ENCODE measurements at regions not wholly inside any gene's neighbourhood (a gene's known extent, or its start where the extent isn't known, plus 50 kb on each side); places are given as distances from the start of the nearest gene placed in this dataset.

GRCh38 chr2:59734743-59735142 is 818.7 kb downstream of the BCL11A start:
- DNase-seq (ENCODE audit: low read depth), result no peak

- DNase-seq (ENCODE audit: low read depth), result no peak
Measured at GRCh38 chr2:59733970-59734369, 819.5 kb downstream of the BCL11A start.

- no peak for DNase-seq (ENCODE audit: low read depth)
Measured at GRCh38 chr2:59733567-59733930, 819.9 kb downstream of the BCL11A start.

GRCh38 chr2:59732871-59733566 is 820.4 kb downstream of the BCL11A start:
- peak; percentile 8 for DNase-seq (ENCODE audit: low read depth)

GRCh38 chr2:59727121-59727590 is 826.3 kb downstream of the BCL11A start:
- DNase-seq (ENCODE audit: low read depth), result no peak

GRCh38 chr2:59726228-59727120 is 827.0 kb downstream of the BCL11A start:
- DNase-seq (ENCODE audit: low read depth), result no peak

GRCh38 chr2:59724746-59725145 is 828.7 kb downstream of the BCL11A start:
- DNase-seq (ENCODE audit: low read depth), result no peak

- no peak for DNase-seq (ENCODE audit: low read depth)
Measured at GRCh38 chr2:59720296-59720866, 833.1 kb downstream of the BCL11A start.

- no peak for DNase-seq (ENCODE audit: low read depth)
Measured at GRCh38 chr2:59713577-59713976, 839.9 kb downstream of the BCL11A start.

GRCh38 chr2:59711121-59711520 is 842.3 kb downstream of the BCL11A start:
- no peak for DNase-seq (ENCODE audit: low read depth)

- DNase-seq (ENCODE audit: low read depth), result no peak
Measured at GRCh38 chr2:59706729-59707128, 846.7 kb downstream of the BCL11A start.

GRCh38 chr2:59703796-59704195 is 849.7 kb downstream of the BCL11A start:
- no peak for DNase-seq (ENCODE audit: low read depth)

- no peak for DNase-seq (ENCODE audit: low read depth)
Measured at GRCh38 chr2:59702026-59702425, 851.4 kb downstream of the BCL11A start.

- DNase-seq (ENCODE audit: low read depth), result no peak
Measured at GRCh38 chr2:59701271-59701994, 852.0 kb downstream of the BCL11A start.

- no peak for DNase-seq (ENCODE audit: low read depth)
Measured at GRCh38 chr2:59694176-59694575, 859.3 kb downstream of the BCL11A start.

- DNase-seq (ENCODE audit: low read depth), result no peak
Measured at GRCh38 chr2:59693231-59693959, 860.1 kb downstream of the BCL11A start.

- no peak for DNase-seq (ENCODE audit: low read depth)
Measured at GRCh38 chr2:59691518-59692190, 861.8 kb downstream of the BCL11A start.

- no peak for DNase-seq (ENCODE audit: low read depth)
Measured at GRCh38 chr2:59690849-59691248, 862.6 kb downstream of the BCL11A start.

GRCh38 chr2:59684771-59685166 is 868.7 kb downstream of the BCL11A start:
- no peak for DNase-seq (ENCODE audit: low read depth)

- DNase-seq (ENCODE audit: low read depth), result peak; percentile 37
Measured at GRCh38 chr2:59684116-59684770, 869.2 kb downstream of the BCL11A start.
